ENCODE measurements at regions not wholly inside any gene's neighbourhood (a gene's known extent, or its start where the extent isn't known, plus 50 kb on each side); places are given as distances from the start of the nearest gene placed in this dataset.

GRCh38 chr5:62043289-62044280 is 262.4 kb upstream of the KIF2A start:
- in situ Hi-C loops (cut with MboI; ENCODE audit: low pct_unique_long_range_greater_than_20kb, low sequenced_read_pairs, unreplicated experiment): no loop called here
- TF ChIP-seq CTCF (IDR thresholded peaks at IDR 0.05; ENCODE audit: extremely low read depth, insufficient read depth, missing control alignments): no peak
- no peak for DNase-seq (ENCODE audit: low spot score)

- TF ChIP-seq CTCF (IDR thresholded peaks at IDR 0.05; ENCODE audit: extremely low read depth, insufficient read depth, missing control alignments): no peak
- in situ Hi-C loops (cut with MboI; ENCODE audit: low pct_unique_long_range_greater_than_20kb, low sequenced_read_pairs, unreplicated experiment): no loop called here
- no peak for DNase-seq (ENCODE audit: low spot score)
These were observed 261.0 kb upstream of the KIF2A start for GRCh38 chr5:62044989-62045388.

- no peak for TF ChIP-seq CTCF (IDR thresholded peaks at IDR 0.05; ENCODE audit: extremely low read depth, insufficient read depth, missing control alignments)
- DNase-seq (ENCODE audit: low spot score): no peak
- in situ Hi-C loops (cut with MboI; ENCODE audit: low pct_unique_long_range_greater_than_20kb, low sequenced_read_pairs, unreplicated experiment): no loop called here
These were observed 259.8 kb upstream of the KIF2A start for GRCh38 chr5:62046191-62046590.

- DNase-seq (ENCODE audit: low spot score): no peak
- in situ Hi-C loops (cut with MboI; ENCODE audit: low pct_unique_long_range_greater_than_20kb, low sequenced_read_pairs, unreplicated experiment): no loop called here
- TF ChIP-seq CTCF (IDR thresholded peaks at IDR 0.05; ENCODE audit: extremely low read depth, insufficient read depth, missing control alignments): no peak
These were observed 254.3 kb upstream of the KIF2A start for GRCh38 chr5:62051747-62052146.

- TF ChIP-seq CTCF (IDR thresholded peaks at IDR 0.05; ENCODE audit: extremely low read depth, insufficient read depth, missing control alignments): no peak
- in situ Hi-C loops (cut with MboI; ENCODE audit: low pct_unique_long_range_greater_than_20kb, low sequenced_read_pairs, unreplicated experiment): no loop called here
- no peak for DNase-seq (ENCODE audit: low spot score)
These were observed 246.0 kb upstream of the KIF2A start for GRCh38 chr5:62059960-62060359.

GRCh38 chr5:62065050-62065449 is 241.0 kb upstream of the KIF2A start:
- no peak for TF ChIP-seq CTCF (IDR thresholded peaks at IDR 0.05; ENCODE audit: extremely low read depth, insufficient read depth, missing control alignments)
- no peak for DNase-seq (ENCODE audit: low spot score)
- in situ Hi-C loops (cut with MboI; ENCODE audit: low pct_unique_long_range_greater_than_20kb, low sequenced_read_pairs, unreplicated experiment): no loop called here

Measured in GM13977 (cell line).